Amniotic epithelial cell (primary cell): ENCODE measurements at regions not wholly inside any gene's neighbourhood (a gene's known extent, or its start where the extent isn't known, plus 50 kb on each side); places are given as distances from the start of the nearest gene placed in this dataset.
A peak's percentile ranks its signal among the peaks of the same experiment; 100 is the strongest.

ENCODE experiments used
- DNase-seq: peaks from one replicate; pipeline ENCODE4 v3.0.0-alpha.2; 2010; ENCODE audit warnings: low read depth

DNA sequence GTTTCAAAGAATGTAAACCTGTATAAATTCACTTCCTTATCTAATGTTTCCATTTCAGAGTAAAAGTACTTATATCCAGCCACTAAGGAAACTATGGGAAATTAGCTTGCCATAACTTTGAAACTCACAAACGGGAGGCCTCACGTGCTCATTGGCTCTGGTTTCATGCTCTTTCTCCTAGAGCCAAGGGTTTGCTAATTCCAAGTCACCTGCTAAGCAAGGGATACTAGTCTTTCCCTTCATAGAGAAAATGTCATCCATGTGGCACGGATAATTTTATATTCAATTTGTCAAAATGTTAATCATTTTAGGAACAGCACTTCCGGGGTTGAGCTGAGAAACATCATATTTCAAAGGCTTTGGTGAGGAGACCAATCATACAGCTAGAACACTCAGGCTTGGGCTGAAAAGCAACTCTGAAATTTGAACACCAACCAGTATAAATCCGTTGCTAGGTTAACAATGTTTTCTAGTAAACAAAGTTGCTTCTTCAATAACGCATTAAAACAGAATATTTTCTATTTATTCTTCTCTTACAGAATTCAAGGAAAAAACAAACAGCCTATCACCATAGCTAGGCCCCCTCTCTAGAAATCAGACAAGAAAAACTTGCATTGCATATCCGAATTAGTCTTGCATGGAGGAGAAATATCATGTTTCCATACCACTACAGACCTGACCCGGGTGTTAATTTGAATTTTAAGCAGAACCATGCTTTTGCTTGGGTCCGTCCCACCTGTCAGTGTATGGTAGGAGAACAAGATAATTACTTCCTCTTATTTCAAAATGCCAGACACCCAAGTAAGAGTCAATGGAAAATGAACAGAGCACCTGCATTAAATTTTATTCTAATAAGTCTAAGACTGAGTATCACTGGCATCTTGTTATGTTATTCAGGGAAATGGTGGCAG lies 196.1 kb upstream of the ESRRG start:
- DNase-seq = no peak

DNA sequence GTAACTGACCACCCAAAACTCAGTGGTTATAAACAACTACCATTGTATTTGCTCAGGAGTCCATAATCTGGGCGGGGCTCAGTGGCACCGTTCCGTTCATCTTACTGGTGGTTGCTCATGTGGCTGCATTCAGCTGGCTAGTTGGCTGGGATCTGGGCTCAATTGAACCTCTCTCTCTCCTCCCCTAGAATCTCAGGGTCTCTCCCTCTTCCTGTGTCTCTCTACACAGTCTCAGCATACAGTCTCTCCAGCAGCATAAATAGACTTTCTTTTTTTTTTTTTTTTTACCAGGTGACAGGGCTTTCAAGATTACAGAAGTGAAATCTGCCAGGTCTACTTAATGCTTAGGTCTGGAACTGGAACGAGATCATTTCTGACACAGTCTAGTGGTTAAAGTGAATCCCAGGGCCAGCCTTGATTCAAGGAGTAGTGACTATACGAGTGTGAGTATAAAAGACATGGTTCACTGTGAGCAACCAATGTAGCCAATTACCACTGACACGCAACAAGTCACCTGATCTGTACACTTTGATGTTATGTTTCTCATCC lies 193.7 kb upstream of the ESRRG start:
- DNase-seq = no peak

DNA sequence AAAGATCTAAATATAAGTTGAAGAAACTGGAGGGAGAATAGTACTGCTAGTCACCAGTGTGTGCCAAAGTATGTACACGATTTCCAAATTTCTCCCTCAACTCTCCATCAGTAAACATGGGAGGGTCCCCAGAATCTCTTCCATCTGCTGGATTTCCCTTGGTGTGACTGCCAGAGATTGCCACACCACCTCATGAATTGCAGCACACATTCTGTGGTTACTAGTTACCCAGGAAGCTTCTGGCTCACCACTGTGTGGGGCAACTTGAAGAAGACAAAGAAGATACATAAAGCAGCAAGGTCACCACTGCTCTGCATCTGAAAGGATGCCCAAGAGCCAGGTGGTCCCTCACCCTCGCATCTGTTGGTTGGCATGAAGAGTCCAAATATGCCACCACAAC lies 191.7 kb upstream of the ESRRG start:
- peak; percentile 69 for DNase-seq

DNA sequence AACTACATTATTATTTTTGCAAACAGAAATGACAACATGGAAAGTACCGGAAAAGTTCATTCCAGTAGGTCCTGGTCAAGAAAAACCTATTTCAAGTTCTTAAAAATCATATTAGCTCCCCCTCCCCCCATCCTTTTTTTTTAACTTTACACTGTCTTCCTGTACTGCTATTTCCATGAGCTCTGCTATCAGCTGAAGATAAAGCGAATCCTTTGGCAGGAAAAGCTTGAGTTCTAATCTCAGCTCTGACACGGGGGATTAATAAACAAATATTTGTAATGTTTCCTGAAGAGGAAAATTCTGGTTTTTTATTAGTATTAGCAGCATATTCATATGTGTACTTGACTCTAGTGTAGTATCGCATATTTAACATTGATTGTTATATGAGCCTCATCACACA lies 190.7 kb upstream of the ESRRG start:
- peak; percentile 36 for DNase-seq

DNA sequence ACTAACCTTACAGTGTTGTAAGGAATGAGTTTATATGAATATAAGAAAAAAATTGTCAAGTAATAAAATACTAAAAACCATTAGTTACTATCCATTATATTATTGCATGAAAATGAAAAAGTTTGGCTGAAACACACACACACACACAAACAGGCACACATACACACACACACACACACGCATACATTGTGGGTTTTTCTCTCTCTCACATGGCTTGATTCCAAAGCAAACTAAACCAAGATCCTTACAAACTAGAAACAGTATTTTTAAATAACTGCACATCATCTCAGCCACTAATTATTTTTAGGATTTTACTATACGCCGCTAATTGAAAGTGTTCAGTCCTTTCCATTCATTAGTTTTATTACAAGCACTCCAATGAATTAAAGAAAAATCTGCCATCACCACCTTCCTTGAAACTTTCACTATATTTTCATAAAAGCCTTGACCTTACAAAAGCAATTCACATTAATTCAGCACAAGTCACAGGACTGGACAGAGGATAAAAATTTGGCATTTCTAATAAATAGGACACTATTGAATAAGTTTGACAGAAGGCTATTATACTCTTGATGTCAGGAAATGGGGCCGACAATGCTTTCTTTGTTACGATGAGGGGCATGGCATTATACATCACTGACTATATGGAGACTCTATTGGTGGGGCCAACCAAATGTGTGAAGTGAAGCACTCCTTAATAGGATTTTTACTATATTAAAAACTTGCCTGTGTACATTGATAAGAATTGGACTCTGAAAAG lies 187.0 kb upstream of the ESRRG start:
- DNase-seq = no peak

DNA sequence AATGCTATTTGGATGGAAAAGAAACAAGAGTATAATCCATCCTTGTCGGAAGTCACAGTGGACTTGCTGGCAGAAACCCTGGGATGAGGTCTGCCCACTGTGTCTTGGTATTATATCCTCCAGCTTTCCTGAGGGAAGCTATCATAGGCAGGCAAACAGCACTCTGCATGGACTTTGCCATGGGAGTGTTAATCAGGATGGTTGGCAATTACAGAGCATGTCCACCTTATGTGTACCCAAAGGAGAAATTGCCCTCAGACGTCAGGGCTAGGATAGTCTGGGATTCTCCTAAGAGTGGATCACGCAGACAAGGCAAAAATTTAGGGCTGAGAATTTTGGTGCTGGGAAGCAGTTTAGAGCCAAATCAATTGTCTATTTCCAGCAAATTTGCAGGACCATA lies 184.9 kb upstream of the ESRRG start:
- DNase-seq = no peak

DNA sequence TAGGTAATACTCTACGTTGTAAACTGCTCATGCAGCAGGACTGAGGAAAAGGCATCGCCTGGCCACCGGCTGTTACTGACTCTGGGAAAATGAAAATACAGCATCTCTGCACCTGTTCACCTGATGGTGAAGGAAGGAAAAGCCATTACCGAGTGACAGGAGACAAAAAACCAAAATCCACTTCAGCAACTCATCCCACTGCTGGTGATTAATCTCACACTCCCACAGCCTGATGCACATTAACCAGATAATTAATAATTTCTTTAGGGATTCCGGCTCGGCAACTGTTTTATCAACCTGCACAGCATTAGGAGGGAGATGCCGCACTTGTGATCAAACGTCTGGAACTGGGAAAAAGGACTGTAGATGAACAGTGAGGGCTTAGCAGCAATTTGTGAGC lies 183.9 kb upstream of the ESRRG start:
- no peak for DNase-seq

DNA sequence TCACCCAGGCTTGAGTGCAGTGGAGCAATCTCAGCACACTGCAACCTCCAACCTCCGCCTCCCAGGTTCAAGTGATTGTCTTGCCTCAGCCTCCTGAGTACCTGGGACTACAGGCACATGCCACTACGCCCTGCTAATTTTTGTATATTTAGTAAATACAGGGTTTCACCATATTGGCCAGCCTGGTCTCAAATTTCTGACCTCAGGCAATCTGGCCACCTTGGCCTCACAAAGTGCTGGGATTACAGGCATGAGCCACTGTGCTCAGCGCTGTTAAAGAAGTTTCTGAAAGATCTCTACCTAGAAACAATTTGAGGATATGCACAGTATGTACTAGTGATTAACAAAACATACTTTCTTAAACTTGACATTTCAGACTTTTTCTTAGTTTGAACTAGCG lies 182.6 kb upstream of the ESRRG start:
- DNase-seq = no peak

DNA sequence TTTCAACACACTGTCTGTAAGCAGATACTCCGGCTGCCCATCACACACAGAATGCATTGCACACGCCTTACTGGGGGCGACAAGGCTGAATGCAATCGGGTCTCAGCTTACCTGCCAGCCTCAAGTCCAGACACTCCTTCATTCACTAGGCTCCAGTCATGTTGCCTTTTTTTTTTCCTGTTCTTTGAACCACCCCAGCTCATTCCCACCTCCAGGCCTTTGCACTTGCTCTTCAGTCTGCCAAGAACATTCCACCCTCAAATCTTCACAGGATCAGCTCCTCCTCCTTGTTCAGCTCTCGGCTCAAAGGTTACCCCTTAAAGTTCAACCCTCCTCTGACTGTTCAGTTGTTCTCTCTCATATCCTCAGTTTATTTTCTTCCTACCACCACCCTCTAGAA lies 181.9 kb upstream of the ESRRG start:
- no peak for DNase-seq

DNA sequence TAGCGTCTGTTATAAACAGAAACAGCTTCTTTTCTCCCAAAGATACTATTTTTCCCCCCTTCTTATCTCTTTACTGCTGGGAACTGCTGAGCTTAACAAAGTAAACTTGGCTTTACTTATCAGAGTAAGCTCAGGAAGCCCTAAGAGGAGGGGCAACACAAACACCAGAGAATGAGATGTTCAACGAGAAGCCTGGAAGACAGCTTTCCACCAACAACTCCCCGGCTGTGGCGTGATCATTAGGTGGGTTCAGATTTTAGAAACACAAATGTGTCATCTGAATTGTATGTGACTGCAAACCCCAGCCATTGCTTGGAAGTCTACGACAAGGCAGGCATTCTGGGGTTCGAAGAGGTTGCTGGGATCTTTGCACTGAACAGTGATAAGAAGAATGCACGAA lies 181.2 kb upstream of the ESRRG start:
- no peak for DNase-seq

DNA sequence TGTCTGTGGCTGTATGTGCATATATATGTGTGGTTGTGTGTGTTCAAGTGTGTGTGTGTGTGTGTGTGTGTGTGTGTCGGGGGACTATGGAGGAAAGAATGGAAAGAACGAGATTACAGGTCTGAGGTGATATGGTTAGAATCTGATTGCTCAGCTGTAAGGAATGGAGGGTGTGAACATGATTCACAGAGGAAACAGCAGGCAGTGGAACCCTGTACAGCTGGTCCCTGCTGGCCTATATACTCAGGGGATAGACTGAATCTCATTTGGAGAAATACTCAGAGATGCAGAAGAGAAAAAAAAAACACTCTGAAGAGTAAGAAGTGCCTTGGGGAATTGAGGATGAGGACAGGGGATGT lies 180.1 kb upstream of the ESRRG start:
- DNase-seq = peak; percentile 66

DNA sequence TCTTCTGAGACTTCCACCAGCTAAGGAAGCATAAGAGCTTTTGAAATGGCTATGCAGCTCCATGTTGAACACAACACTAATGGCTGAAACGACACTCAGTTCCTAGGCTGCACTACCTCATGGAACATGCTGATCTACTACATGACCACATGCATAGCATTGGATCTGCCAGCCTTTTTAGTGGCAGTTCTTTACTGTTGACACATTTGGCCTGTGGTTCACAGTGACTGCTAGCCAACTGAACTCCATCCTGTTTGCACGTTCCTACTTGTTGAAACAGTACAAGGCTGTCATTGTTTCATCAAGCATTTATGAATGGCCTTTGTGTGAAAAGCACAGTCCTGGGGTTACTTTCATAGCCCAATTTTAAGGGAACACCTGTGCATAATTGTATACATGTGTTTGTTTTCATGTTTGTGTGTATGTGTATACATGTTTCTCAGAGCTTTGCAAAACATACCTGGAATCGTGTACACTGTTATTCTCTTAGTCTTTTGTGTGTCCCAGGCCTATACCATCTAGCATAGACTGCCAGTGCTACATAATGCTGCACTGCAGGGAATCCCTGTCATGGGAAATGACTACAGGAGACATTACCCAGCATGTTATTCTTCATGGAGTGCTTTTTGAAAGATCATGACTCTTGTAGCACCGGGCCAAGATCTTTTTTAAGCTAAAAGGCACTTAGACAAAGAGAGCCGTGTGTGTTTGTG lies 179.6 kb upstream of the ESRRG start:
- DNase-seq = no peak

DNA sequence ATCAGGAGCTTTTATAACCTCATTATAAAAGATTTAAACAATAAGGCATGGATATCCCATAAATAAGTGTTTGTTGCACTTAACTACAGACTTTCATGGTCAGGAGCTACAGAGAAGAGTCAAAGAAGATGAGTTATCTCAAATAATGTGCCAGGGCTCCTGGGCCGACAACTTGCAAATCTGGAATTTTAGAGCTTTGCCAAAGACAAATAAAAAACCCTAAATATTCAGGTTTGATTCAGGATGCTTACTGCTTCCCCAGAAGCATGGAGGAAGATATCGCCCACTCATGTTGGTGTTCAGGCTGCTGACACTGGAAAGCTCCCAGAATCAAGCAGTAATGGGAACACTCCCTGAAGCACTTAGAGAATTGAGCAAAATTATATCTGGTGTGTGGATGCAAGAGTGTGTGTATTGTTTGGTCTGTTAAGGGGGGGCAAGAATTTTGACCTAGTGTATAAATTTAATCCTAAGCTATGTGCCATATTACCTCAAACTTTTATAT lies 176.9 kb upstream of the ESRRG start:
- DNase-seq = no peak

DNA sequence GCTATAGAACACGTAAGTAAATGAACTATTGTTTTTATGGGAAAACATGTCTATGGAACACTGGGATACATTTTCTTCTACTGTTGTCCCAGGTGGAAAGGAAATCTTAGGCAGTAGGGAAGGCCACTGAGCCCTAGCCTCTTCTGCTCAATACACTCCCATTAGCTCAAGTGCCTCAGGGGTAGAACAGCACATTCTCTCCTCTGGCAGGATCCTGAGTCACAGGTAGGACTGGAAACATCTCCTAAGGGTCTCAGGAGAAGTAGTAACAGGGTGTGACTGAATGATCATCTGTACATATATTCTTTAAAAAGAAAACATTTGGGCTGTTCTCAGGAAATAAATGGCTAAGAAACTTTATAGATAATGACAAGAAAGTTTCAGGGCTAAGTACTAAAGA lies 175.6 kb upstream of the ESRRG start:
- DNase-seq = no peak

DNA sequence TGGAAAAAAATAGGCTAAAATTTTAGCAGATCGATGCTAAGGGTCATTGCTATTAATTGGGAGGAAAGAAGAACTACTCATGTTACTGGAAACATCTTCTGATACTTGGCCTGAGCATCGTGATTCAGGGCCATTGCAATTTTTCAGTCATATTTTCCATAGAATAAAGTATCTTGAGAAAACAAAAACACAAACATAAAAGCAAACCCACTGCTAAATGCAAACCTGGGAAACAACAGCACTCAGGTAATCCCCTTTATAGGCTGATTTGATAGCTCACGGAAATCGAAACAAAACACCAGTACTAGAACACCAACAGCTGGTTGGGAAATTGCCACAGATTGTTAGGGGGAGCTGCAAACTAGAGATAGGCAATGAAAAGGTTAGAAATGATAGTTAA lies 172.9 kb upstream of the ESRRG start:
- no peak for DNase-seq

DNA sequence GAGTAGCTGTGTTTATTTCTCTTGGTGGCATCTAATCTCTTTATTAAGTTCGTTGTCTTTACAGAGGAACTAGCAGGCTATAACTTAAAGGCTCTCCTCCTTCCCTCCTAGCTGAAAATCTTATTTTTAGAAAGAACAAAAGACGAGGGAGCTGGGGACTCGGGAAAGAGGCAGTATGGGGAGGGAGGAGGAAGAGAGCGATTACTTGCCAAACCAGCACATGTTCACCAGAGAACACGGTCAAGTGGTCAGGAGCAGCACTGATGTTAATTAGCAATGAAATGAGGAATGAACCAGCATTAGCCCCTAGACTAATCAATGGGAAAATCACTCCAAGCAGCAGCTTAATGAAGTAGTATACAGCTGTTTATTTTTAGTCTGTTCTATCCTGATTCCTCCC lies 171.3 kb upstream of the ESRRG start:
- DNase-seq = no peak

DNA sequence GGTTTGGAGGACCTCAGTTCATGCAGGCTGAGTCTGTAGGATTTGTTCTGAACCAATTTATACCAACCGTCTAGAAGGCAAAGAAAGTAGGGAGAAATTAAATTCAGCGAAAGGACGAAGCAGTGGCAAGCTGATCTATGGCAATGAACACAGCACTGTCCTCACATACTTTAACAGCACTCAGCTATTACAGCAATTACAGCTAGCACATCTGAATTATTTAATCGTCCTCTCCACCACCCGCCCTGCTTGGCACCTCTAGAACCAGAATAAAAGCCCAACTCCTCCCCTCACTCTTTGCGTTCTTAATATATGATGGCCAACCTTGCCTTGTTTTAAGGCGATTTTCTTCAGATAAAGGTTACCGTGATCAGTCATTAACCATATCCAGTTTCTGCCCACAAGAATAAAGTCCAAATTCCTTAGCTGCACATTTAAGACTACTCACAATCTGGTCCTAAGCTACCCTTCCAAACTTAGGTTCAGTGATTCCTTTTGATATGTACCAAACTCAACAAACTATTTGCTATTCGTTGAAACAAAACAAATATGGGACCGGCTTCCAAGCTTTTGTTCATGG lies 169.4 kb upstream of the ESRRG start:
- no peak for DNase-seq

DNA sequence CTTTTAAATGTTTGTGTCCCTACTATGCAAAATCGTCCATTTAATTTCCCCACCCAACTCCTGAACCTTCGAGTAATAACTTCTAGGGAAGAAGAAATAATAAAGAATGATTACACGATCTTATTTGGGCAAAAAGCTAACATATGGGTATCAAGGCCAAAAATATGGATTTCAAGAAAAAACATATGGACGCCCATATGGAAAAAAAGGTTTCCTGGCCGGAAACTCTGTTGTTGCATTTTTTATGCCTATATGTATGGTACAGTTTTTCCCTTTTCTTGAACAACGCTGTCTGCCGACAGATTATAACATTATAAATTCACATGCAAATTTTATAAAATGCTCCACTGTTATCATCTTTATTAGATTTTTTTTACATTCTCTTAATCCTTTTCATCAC lies 167.6 kb upstream of the ESRRG start:
- no peak for DNase-seq

DNA sequence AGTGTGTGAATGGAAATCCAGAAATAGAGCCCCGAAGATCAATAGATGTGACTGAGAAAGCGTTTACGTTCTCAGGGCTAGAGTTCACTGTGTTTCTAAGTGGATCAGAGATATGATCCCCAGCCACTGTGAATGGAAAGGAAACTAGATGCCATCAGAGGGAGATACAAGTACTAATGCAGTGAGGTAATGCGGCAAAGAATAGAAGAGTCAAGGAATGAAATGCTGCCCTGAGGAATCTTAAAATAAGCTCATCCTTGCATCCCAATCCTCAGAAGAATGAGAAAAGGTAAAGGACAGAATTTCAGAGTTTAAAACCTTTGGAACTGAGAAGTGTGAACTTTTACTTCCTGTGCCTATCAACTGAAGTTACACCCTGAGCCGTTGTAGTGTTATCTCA lies 165.5 kb upstream of the ESRRG start:
- DNase-seq = no peak

DNA sequence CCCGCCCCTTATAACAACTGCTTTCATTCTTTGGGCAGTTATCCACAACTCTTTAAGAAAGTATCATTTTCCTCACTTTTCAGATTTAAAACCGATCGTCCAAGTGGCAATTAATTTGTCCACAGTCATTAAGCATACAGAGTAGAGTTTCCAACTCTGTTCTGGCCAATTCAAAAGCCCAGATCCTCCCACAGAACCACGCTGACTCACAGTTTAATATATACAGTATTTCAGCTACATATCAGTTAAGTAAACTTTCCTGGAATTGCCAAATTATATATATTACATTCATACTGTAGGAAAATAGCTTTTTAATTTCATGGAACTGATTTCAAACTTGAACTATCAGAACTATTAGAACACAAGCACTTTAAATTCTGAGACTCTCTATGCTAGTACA lies 163.8 kb upstream of the ESRRG start:
- DNase-seq = no peak

DNA sequence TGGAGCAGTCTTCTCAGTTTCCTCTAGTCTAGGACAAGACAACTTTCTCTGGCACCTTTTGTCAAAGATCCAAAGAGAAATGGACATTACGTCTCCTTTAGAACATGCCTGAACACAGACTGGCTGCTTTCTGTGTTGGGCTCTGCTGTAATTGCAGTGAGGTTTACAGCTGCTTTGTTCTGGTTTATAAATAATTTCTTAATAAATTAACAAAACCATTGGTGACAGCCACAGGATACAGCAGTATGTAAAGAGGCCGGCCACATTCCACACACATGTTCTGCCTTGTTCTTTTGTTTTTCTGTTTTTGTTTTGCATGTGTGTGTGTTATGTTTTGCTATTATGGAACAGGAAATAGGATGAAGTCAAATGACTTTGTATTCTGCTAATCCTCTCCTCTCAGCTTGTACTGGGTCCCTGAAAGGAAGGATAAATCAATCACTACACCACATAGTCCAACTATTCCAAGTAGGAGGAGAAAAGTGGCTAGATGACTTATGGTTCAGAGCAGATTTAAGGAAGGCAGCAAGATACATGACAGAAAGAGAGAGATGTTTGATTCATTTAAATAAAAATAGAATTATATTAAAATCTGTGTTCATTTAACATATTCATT lies 161.5 kb upstream of the ESRRG start:
- DNase-seq = no peak

DNA sequence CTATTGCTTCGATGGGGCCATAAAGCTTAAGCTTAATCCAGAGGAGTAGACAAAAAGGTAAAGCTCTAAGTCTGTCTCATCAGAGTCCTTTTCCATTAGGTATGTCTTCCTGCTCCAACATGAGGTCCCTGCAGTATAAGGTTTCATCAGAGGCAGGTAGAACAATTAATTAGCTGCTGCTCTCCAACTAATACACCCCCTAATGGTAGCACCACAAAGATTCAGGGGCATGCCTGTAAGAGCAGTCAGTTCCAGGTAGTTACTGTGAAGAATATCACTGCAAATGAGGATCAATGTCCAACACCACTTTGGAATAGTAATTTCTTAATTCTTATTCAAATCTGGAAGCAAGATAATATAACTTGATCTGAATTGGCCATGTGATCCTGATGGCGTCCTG lies 160.3 kb upstream of the ESRRG start:
- no peak for DNase-seq
